GM10266 (cell line): ENCODE measurements at regions not wholly inside any gene's neighbourhood (a gene's known extent, or its start where the extent isn't known, plus 50 kb on each side); places are given as distances from the start of the nearest gene placed in this dataset.

ENCODE experiments used
- DNase-seq: peaks from one replicate; pipeline ENCODE4 v3.0.0; 2012; ENCODE audit errors: extremely low spot score
- CTCF ChIP-seq: IDR thresholded peaks from 2 replicates; pipeline ENCODE4 v1.5.1; 2012; ENCODE audit warnings: mild to moderate bottlenecking, low read depth; ENCODE audit not compliant: control insufficient read depth, insufficient read depth; ENCODE audit errors: missing control alignments

DNA sequence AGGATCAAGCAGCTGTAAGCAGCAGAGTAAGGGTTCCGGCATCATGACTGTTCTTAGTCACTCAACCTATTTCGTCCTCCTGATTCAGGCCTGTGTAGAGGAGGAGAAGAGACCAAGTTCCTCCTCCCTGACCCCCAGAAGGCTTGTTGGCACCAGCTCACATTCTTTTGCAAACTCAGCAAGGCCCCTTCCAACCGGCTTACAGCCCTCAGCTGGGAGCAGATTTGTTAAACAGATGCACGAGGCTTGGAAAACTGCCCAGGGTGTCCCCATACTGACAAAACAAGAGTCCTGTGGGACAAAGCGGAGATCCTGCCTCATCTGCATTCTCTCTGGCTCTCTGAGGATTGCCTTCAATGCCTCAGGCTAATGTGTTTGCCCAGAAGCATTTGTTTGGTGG, 113.2 kb upstream of the SOX21 start:
- no peak for TF ChIP-seq CTCF
- no peak for DNase-seq

DNA sequence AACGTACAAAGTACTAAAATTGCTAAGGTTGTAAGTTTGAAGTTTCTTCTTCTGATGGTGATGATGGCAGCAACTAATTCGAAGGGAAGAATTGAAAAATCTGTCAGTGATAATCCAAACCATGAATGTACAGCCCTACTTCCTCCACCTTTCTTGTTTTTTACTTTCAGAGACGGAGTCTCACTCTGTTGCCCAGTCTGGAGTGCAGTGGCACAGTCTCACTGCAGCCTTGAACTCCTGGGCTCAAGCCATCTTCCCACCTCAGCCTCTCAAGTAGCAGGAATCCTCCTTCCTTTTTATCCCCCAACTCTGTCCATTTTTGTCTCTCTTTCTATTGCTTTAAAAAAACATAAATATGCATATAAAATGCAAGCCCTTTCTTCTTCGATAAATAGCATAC, 112.3 kb upstream of the SOX21 start:
- no peak for TF ChIP-seq CTCF
- DNase-seq, result no peak

GRCh38 chr13:94822356-94822755, 110.0 kb upstream of the SOX21 start:
- DNase-seq, result no peak
- TF ChIP-seq CTCF, result no peak

DNA sequence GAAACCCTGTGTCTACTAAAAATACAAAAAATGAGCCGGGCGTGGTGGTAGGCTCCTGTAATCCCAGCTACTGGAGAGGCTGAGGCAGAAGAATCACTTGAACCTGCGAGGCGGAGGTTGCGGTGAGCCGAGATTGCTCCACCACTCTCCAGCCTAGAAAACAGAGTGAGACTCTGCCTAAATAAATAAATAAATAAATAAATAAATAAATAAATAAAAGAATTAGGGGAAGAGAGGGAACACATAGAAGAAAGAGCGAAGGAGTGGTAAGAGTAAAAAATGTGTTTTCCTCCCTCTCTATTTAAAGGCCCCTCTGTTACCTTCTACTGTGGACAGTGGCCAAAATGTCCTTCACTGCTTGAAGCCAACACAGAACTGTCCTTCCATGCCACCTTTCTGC, 103.9 kb upstream of the SOX21 start:
- TF ChIP-seq CTCF, result no peak

DNA sequence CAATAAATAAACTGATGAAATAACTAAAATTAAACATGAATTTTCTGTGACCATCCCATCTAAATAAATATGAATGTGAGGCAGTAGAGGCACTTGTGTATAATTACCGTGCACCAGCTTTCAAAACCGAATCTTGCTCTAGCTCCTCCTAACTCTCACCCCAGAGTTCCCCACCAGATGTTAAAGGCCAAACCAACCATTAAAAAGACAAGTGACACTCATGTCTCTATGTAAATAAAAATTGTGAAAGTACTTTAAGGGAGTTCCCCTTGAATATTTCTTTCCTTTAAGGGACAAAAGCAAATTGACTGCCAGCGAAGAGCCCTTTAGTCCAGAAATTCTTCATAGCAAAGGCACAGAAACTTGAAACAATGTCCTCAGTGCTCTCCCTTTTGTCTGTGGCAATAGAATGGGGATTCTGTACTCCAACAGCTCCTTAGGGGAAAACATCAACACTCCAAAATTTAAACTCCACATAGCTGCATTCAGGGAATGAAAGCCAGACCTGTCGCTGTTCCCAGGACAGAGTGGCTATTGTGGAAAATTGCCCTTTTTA, 101.7 kb upstream of the SOX21 start:
- TF ChIP-seq CTCF, result no peak
- DNase-seq, result peak; percentile 8

More for the DNA sequence above, 103.9 kb upstream of the SOX21 start:
- no peak for DNase-seq

GRCh38 chr13:94811753-94812152, 99.4 kb upstream of the SOX21 start:
- DNase-seq, result no peak
- no peak for TF ChIP-seq CTCF

DNA sequence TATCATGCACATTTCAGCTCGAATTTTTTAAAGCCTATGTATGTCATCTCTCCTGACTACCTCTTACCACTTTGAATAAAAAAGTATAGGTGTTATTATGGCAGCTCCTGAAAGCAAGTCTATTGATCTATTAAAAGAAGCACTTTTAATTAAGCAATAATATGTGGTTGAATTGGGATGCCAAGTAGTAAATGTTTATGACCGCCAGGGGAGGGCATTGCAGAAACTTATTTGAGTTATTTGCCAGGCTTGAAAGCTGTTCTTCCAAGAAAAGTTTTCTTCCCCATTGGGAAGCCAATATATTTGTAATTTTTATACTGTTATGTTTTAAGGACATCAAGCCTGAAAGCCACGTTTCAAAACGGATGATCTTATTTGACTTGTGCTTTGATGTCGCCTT, 88.1 kb upstream of the SOX21 start:
- no peak for DNase-seq
- no peak for TF ChIP-seq CTCF
